NB4 (cell line): ENCODE measurements at regions not wholly inside any gene's neighbourhood (a gene's known extent, or its start where the extent isn't known, plus 50 kb on each side); places are given as distances from the start of the nearest gene placed in this dataset.

Source experiments
- DNase-seq: peaks from one replicate; pipeline ENCODE4 v3.0.0; 2010; ENCODE audit warnings: low read depth
- H3K4me3 ChIP-seq: one replicate; pipeline ENCODE4 v1.5.1; 2011; ENCODE audit warnings: mild to moderate bottlenecking, low read depth, low read length, moderate library complexity
- MYC ChIP-seq: IDR thresholded peaks from 2 replicates; pipeline ENCODE4 v1.6.1; 2011; ENCODE audit warnings: low read depth, low read length
- POLR2A ChIP-seq: IDR thresholded peaks from 2 replicates; pipeline ENCODE4 v1.6.1; 2011; ENCODE audit warnings: mild to moderate bottlenecking; ENCODE audit not compliant: insufficient read length; ENCODE audit errors: extremely low read depth
- TF ChIP-seq, protein P1 (sequence below): IDR thresholded peaks from one replicate; pipeline ENCODE4 v1.5.1; 2012; ENCODE audit warnings: low read depth, low read length
- TF ChIP-seq, protein P2 (sequence below): IDR thresholded peaks from 2 replicates; pipeline ENCODE4 v1.6.1; 2011; ENCODE audit warnings: low read depth, low read length

DNA sequence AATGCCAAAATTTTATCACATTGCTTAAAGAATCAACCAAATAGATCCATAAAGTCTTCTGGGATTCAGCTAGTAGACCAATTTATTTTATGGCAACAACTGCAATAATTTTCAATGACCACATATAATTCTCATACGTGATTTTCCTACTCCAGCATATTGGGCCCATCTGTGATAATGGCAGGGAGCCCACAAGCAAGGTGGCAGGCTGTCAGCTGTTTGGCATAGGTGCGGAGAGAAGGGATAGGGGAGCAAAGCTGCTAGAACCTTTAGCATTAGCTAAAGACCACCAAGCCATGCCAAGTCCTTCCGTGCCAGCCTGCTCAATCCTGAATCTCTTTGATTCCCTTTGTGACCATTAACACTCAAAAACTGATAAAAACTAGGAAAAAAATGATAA lies 721.2 kb downstream of the XPNPEP1 start:
- TF ChIP-seq, protein P1, sequence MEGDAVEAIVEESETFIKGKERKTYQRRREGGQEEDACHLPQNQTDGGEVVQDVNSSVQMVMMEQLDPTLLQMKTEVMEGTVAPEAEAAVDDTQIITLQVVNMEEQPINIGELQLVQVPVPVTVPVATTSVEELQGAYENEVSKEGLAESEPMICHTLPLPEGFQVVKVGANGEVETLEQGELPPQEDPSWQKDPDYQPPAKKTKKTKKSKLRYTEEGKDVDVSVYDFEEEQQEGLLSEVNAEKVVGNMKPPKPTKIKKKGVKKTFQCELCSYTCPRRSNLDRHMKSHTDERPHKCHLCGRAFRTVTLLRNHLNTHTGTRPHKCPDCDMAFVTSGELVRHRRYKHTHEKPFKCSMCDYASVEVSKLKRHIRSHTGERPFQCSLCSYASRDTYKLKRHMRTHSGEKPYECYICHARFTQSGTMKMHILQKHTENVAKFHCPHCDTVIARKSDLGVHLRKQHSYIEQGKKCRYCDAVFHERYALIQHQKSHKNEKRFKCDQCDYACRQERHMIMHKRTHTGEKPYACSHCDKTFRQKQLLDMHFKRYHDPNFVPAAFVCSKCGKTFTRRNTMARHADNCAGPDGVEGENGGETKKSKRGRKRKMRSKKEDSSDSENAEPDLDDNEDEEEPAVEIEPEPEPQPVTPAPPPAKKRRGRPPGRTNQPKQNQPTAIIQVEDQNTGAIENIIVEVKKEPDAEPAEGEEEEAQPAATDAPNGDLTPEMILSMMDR, result no peak
- TF ChIP-seq MYC (no peak), POLR2A (no peak)
- TF ChIP-seq, protein P2, sequence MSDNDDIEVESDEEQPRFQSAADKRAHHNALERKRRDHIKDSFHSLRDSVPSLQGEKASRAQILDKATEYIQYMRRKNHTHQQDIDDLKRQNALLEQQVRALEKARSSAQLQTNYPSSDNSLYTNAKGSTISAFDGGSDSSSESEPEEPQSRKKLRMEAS, result no peak
- H3K4me3 ChIP-seq, result no peak overlapping the region
- DNase-seq, result no peak

DNA sequence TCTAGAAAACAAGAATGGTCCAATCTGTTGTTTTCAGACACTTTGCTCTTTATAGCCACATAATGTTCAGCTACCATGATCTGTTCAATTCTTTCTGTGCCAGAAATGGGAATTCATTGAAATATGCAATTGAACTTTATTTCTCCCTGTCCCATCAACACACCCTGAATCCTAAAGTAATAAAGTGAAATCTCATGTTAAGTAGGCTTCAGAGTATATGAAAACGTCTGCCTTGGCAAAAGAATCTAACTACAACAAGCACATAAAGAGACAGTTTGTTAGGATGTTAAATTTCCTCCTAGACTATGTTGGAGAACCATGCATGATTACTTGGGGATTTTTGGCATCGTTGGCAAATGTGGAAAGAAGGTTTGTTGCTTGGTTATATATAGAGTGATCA lies 722.7 kb downstream of the XPNPEP1 start:
- no peak overlapping the region for H3K4me3 ChIP-seq
- no peak for DNase-seq
- TF ChIP-seq, protein P2, result no peak
- TF ChIP-seq, protein P1, result no peak
- TF ChIP-seq MYC (no peak), POLR2A (no peak)

DNA sequence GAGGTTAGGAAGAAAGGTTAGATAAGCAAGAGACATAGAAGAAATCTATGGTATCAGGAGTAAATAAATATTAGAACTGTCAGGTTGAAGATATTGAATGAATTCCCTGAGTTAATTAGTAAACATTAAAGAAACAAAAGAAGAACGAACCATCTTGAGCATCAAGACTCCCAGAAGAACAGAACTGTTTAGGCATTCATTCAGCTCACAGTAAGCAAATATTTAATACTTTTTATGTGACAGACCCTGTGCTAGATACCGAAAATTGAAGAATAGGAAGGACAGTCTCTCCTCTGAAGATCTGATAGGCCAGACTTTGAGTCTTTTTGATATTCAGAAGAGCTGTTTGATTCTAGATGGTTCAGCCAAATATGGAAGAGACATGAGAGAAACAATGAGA lies 731.5 kb downstream of the XPNPEP1 start:
- H3K4me3 ChIP-seq, result no peak overlapping the region
- TF ChIP-seq, protein P2, result no peak
- TF ChIP-seq MYC (no peak), POLR2A (no peak)
- TF ChIP-seq, protein P1, result no peak
- DNase-seq, result no peak

DNA sequence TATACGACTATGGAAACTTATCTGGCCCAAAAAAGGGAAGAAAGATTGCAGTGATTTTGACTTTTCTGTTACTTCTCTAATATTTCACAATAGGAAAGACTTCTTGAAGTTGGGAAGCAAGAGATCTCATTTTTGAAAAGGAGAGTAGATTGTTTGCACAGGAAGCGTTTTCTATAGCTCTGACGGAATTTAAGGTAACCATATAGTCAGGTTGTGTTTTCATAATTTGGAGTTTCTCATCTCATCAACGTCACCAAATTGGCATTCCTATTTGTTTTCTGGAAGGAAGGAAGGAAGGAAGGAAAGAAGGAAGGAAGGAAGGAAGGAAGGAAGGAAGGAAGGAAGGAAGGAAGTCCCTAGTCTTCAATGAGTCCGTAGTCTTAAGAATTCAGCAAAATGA lies 732.0 kb downstream of the XPNPEP1 start:
- TF ChIP-seq, protein P2, result no peak
- TF ChIP-seq POLR2A (no peak), MYC (no peak)
- TF ChIP-seq, protein P1, result no peak
- no peak for DNase-seq
- no peak overlapping the region for H3K4me3 ChIP-seq

DNA sequence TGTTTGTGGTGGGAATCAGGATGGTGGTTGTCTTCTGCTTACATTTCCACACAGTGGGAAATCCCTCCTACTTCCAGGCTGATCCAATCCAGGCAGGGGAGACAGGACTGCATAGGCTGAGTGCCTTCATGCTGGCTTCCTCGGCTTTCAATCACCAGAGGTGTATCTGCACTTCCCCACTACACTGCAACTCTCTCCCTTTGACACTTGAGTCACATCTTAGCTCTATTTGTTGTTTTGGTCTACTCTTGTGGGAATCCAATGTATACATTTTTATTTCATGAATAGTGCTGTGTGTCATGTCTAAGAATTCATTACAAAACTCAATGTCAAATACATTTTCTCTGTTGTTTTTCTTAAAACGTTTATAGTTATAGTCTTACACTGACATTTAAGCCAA lies 735.6 kb downstream of the XPNPEP1 start:
- DNase-seq, result no peak
- H3K4me3 ChIP-seq, result no peak overlapping the region
- TF ChIP-seq MYC, result no peak
- TF ChIP-seq, protein P2, result no peak
- no peak for TF ChIP-seq POLR2A
- TF ChIP-seq, protein P1, result no peak

DNA sequence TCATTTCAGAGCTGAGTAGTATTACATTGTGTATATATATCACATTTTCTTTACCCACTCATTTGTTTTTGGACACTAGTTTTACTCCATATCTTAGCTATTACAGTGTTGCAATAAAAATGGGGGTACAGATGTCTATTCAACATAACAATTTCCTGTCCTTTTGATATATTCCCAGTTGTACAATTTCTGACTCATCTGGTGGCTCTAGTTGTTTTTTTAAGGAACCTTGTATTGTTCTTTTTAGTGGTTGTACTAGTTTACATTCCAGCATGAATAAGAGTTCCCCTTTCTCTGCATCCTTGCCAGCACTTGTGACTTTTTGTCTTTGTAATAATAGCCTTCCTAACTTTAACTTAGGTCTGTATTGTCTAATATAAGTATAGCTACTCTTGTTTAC lies 739.9 kb downstream of the XPNPEP1 start:
- TF ChIP-seq, protein P2, result no peak
- no peak for TF ChIP-seq MYC
- TF ChIP-seq POLR2A, result no peak
- TF ChIP-seq, protein P1, result no peak
- DNase-seq, result no peak
- no peak overlapping the region for H3K4me3 ChIP-seq
